ENCODE measurements at regions not wholly inside any gene's neighbourhood (a gene's known extent, or its start where the extent isn't known, plus 50 kb on each side); places are given as distances from the start of the nearest gene placed in this dataset.

- DNase-seq, result no peak
These were observed 51.4 kb upstream of the CHMP2B start for GRCh38 chr3:87175732-87176131.

GRCh38 chr3:87173776-87174175 lies 53.3 kb upstream of the CHMP2B start:
- no peak for DNase-seq

- DNase-seq, result no peak
These were observed 54.0 kb upstream of the CHMP2B start for GRCh38 chr3:87173071-87173470.

GRCh38 chr3:87167628-87168456 lies 59.3 kb upstream of the CHMP2B start:
- no peak for DNase-seq

GRCh38 chr3:87164245-87164644 lies 62.9 kb upstream of the CHMP2B start:
- no peak for DNase-seq

- no peak for DNase-seq
These were observed 65.3 kb upstream of the CHMP2B start for GRCh38 chr3:87161851-87162250.

GRCh38 chr3:87161417-87161816 lies 65.7 kb upstream of the CHMP2B start:
- DNase-seq, result no peak

GRCh38 chr3:87161013-87161412 lies 66.1 kb upstream of the CHMP2B start:
- no peak for DNase-seq

- no peak for DNase-seq
These were observed 68.3 kb upstream of the CHMP2B start for GRCh38 chr3:87158823-87159222.

GRCh38 chr3:87148020-87148419 lies 79.1 kb upstream of the CHMP2B start:
- DNase-seq, result no peak

- no peak for DNase-seq
These were observed 79.5 kb upstream of the CHMP2B start for GRCh38 chr3:87147562-87147961.

- DNase-seq, result no peak
These were observed 81.6 kb upstream of the CHMP2B start for GRCh38 chr3:87145553-87145952.

GRCh38 chr3:87136066-87136596 lies 91.0 kb upstream of the CHMP2B start:
- DNase-seq, result no peak

- no peak for DNase-seq
These were observed 91.7 kb upstream of the CHMP2B start for GRCh38 chr3:87135412-87135811.

- DNase-seq, result no peak
These were observed 94.3 kb upstream of the CHMP2B start for GRCh38 chr3:87132801-87133200.

- DNase-seq, result no peak
These were observed 99.1 kb upstream of the CHMP2B start for GRCh38 chr3:87128006-87128405.

GRCh38 chr3:87127281-87127680 lies 99.8 kb upstream of the CHMP2B start:
- DNase-seq, result no peak

GRCh38 chr3:87126321-87126720 lies 100.8 kb upstream of the CHMP2B start:
- no peak for DNase-seq

GRCh38 chr3:87125116-87125515 lies 102.0 kb upstream of the CHMP2B start:
- DNase-seq, result no peak

GRCh38 chr3:87122766-87123165 lies 104.3 kb upstream of the CHMP2B start:
- DNase-seq, result no peak

- no peak for DNase-seq
These were observed 105.3 kb upstream of the CHMP2B start for GRCh38 chr3:87121856-87122255.

GRCh38 chr3:87120881-87121280 lies 106.2 kb upstream of the CHMP2B start:
- no peak for DNase-seq

GRCh38 chr3:87120236-87120635 lies 106.9 kb upstream of the CHMP2B start:
- no peak for DNase-seq

- no peak for DNase-seq
These were observed 117.6 kb upstream of the CHMP2B start for GRCh38 chr3:87109465-87109864.
